Adrenal gland (tissue), 5 donors: ENCODE measurements at regions not wholly inside any gene's neighbourhood (a gene's known extent, or its start where the extent isn't known, plus 50 kb on each side); places are given as distances from the start of the nearest gene placed in this dataset.

Experiments used
- CTCF ChIP-seq, 6 experiments: fragments of 450-650 bp in 4 of 6; fragments of 200-600 bp in 2 of 6; sonication (generic) in 1 of 6; IDR thresholded peaks; 1 replicate in 5 of 6; 2 replicates in 1 of 6; pipeline versions ENCODE4 v1.5.1 to v1.8.0; 2016 to 2021; ENCODE audit warnings: antibody characterized with exemption in 6 of 6, mild to moderate bottlenecking in 2 of 6, moderate library complexity in 1 of 6
- POLR2A ChIP-seq, 2 donors: fragments of 450-650 bp; IDR thresholded peaks; one replicate each; pipeline ENCODE4 v1.6.1; 2017; ENCODE audit warnings: antibody characterized with exemption in 2 of 2, mild to moderate bottlenecking in 2 of 2, moderate library complexity in 1 of 2
- donor health status: DM: no; HTN: no; CAD: no.

- no peak for TF ChIP-seq CTCF (IDR thresholded peaks at IDR 0.05)
- no peak for TF ChIP-seq POLR2A (IDR thresholded peaks at IDR 0.05)
Measured at GRCh38 chr20:7291946-7292345, 524.5 kb downstream of the BMP2 start.
